HUES64 (cell line): ENCODE measurements at regions not wholly inside any gene's neighbourhood (a gene's known extent, or its start where the extent isn't known, plus 50 kb on each side); places are given as distances from the start of the nearest gene placed in this dataset.

ENCODE experiments used
- H3K27ac ChIP-seq: 2 replicates; pipeline ENCODE4 v1.7.0; 2013; ENCODE audit warnings: low read depth, low read length, inconsistent platforms
- H3K27me3 ChIP-seq: 2 replicates; pipeline ENCODE4 v1.6.1; 2013; ENCODE audit warnings: mild to moderate bottlenecking, low read length; ENCODE audit not compliant: insufficient read depth
- H3K36me3 ChIP-seq: 2 replicates; pipeline ENCODE4 v1.6.1; 2013; ENCODE audit warnings: mild to moderate bottlenecking, low read length; ENCODE audit not compliant: insufficient read depth
- H3K4me1 ChIP-seq: 2 replicates; pipeline ENCODE4 v1.6.1; 2013; ENCODE audit warnings: mild to moderate bottlenecking, low read length, moderate library complexity; ENCODE audit not compliant: insufficient read depth
- H3K4me3 ChIP-seq: 2 replicates; pipeline ENCODE4 v1.5.1; 2013; ENCODE audit warnings: mild to moderate bottlenecking, low read length, moderate library complexity
- H3K9ac ChIP-seq: 2 replicates; pipeline ENCODE4 v1.6.1; 2013; ENCODE audit warnings: mild to moderate bottlenecking, low read depth, low read length
- H3K9me3 ChIP-seq: 2 replicates; pipeline ENCODE4 v1.6.1; 2013; ENCODE audit warnings: low read depth, low read length; ENCODE audit not compliant: insufficient read depth
- WGBS: fragments of 150-250, 120-280 bp; methylation state at CpG from one replicate; pipeline ENCODE4 v1.1.7; 2013; ENCODE audit warnings: missing lambda C conversion rate; 5-methylcytosine and 5-hydroxymethylcytosine counted together

DNA sequence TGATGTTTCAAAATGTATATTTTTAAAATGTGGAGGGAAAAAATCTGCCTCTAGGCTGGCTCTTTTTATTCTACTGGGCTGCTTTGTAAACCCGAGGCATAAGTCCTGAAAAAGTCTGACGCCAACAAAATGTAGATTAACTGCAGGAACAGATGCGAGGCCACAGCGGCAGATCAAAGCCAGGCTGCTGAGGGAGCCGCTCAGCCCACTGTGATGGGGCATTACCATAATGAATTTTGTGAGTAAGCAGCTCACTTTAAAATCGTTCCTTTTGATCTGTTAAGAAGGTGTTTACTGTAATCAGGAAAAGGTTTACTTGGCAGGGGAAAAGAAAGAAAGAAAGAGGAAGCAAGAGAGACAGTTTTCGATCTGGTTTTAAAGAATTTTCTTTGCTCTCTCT lies 269.0 kb downstream of the ICOS start:
- 2% methylated on average over 7 of the region's 7 CpGs for WGBS
- peak overlapping the region; percentile 32; the same call in 1 of the 2 replicates for H3K9ac ChIP-seq

DNA sequence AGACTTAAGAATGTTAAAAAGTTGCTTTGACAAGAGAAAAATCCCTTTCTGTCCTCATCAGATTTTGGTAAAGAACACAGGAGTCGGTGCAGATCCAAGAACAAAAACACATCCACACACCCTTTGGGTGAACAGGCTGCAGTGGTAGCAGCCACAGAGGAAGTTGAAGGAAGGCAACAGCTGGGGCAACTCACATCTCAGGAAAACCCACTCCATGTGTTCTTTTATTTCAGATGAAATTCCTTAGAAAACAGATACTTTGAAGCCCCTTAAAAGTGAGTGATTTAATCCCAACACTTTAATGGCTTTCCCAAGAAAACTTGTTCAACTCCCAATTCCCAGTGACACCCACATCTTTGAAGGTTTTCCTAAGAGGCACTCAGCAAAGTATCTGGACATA lies 271.3 kb downstream of the ICOS start:
- no peaks in the 10 kb centered on the region for H3K36me3 ChIP-seq
- no peak overlapping the region for H3K4me3 ChIP-seq
- no peak overlapping the region for H3K9ac ChIP-seq
- H3K27me3 ChIP-seq = peaks cover 21% of the 10 kb centered on the region
- H3K9me3 ChIP-seq = peaks cover under 1% of the 10 kb centered on the region; the same call in 1 of the 2 replicates
- no peak overlapping the region for H3K27ac ChIP-seq
- WGBS = 100% methylated on average over 1 of the region's 1 CpG
- peaks cover 21% of the 10 kb centered on the region for H3K4me1 ChIP-seq

More for the DNA sequence above, 269.0 kb downstream of the ICOS start:
- no peak overlapping the region; the same call in 1 of the 2 replicates for H3K4me3 ChIP-seq
- H3K27ac ChIP-seq = peak overlapping the region; percentile 58
- H3K36me3 ChIP-seq = no peaks in the 10 kb centered on the region
- peaks cover 21% of the 10 kb centered on the region for H3K4me1 ChIP-seq
- H3K27me3 ChIP-seq = peaks cover 21% of the 10 kb centered on the region
- no peaks in the 10 kb centered on the region for H3K9me3 ChIP-seq

DNA sequence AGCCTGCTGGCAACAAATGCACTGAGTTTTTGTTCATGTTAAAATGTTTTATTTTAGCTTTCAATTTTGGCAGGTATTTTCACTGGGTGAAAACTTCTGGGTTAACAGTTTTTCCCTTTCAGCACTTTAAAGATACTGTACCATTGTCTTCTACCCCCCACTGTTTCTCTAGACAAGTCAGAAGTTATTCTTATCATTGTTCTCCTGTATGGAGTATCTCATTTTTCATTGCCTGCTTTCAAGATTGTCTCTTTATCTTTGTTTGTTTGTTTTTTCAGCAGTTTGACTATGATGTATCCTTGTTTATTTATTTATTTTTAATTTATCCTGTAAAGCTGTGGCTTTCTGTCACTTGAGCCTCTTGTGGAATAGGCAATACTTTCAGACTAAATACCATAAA lies 277.0 kb downstream of the ICOS start:
- no peaks in the 10 kb centered on the region for H3K36me3 ChIP-seq
- H3K27me3 ChIP-seq = no peaks in the 10 kb centered on the region
- no peak overlapping the region for H3K27ac ChIP-seq
- peaks cover 22% of the 10 kb centered on the region; the same call in 1 of the 2 replicates for H3K9me3 ChIP-seq
- H3K4me1 ChIP-seq = no peaks in the 10 kb centered on the region
- H3K4me3 ChIP-seq = no peak overlapping the region
- H3K9ac ChIP-seq = no peak overlapping the region

DNA sequence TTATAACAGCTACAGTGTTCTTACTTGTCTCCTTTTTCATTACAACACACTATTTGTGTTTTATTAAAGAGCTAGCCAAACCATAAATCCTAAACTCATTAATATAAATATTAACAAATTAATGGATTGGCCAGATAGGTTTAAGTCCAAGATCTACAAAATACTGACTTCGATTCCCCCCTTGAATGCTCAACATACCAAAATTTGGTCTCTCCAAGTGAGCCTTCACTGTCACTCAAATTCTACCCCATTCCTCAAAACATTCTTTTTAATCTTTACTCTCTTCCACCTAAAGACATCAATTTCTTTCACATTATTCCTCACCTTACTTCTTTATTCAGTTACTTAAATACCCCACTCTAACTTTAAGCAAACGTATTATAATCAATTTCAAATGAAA lies 281.5 kb downstream of the ICOS start:
- Histone ChIP-seq H3K9ac (no peak overlapping the region), H3K4me1 (no peaks in the 10 kb centered on the region), H3K36me3 (no peaks in the 10 kb centered on the region), H3K9me3 (peaks cover 22% of the 10 kb centered on the region; the same call in 1 of the 2 replicates), H3K27me3 (no peaks in the 10 kb centered on the region; the same call in 1 of the 2 replicates), H3K27ac (no peak overlapping the region), H3K4me3 (no peak overlapping the region)
- WGBS = 97% methylated on average over 1 of the region's 2 CpGs

DNA sequence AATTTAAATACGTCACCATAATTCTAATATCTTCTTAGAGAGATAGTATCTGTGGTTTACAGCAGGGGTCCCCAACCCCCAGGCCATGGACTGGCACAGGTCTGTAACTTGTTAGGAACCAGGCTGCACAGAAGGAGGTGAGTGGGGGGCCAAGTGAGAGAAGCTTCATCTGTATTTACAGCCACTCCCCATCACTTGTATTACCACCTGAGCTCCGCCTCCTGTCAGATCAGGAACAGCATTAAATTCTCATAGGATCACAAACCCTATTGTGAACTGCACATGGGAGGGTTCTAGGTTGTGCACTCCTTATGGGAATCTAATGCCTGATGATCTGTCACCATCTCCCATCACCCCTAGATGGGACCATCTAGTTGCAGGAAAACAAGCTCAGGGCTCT lies 282.6 kb downstream of the ICOS start:
- Histone ChIP-seq H3K9me3 (peaks cover 15% of the 10 kb centered on the region; the same call in 1 of the 2 replicates), H3K4me3 (no peak overlapping the region), H3K27ac (no peak overlapping the region), H3K27me3 (no peaks in the 10 kb centered on the region; the same call in 1 of the 2 replicates), H3K9ac (no peak overlapping the region), H3K36me3 (no peaks in the 10 kb centered on the region), H3K4me1 (no peaks in the 10 kb centered on the region)
- 86% methylated on average over 1 of the region's 2 CpGs for WGBS

DNA sequence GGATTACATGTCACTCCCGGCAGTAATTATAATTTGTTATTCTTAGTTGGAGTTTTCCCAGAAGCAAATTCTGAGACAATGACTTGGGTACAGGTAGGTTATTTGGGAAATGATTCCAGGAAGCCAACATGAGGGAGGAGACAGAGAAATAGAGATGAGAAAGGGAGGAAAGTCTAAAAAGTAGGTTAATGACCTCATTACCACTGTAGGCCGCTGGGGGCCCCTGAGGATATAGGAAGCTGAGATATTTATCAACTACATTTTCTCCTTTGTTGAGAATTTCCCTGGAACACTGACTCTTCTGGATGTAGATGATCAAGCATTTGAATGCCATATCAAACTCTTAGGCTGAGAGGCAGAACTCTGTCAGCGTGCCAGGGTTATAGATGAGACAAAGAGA lies 284.3 kb downstream of the ICOS start:
- Histone ChIP-seq H3K4me1 (peaks cover 12% of the 10 kb centered on the region; the same call in 1 of the 2 replicates), H3K9ac (no peak overlapping the region), H3K27ac (no peak overlapping the region), H3K27me3 (peaks cover 15% of the 10 kb centered on the region), H3K9me3 (peaks cover 15% of the 10 kb centered on the region; the same call in 1 of the 2 replicates), H3K36me3 (no peaks in the 10 kb centered on the region), H3K4me3 (no peak overlapping the region)
- 93% methylated on average over 2 of the region's 3 CpGs for WGBS

DNA sequence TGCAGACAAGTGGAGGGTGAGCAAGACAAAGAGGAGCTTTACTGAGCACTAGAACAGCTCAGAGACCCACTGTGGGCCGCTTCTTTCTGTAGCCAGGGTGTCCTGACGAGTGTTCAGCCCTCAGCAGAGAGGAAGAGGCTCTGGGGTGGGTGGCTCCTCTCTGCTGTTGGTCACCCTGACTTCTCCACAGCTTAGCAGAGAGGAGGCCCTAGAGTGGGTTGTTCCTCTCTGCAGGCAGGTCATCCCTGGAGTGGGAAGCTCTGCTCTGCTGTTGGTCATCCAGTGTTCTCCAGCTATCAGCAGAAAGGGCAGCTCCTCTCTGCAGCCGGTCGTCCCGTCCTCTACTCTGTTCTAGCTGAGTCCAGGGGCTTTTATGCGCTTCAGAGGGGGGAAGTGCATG lies 286.5 kb downstream of the ICOS start:
- H3K9ac ChIP-seq = no peak overlapping the region
- 93% methylated on average over 6 of the region's 6 CpGs for WGBS
- peaks cover 13% of the 10 kb centered on the region for H3K4me1 ChIP-seq
- no peak overlapping the region for H3K27ac ChIP-seq
- no peak overlapping the region for H3K4me3 ChIP-seq
- H3K36me3 ChIP-seq = no peaks in the 10 kb centered on the region
- peaks cover 7% of the 10 kb centered on the region; the same call in 1 of the 2 replicates for H3K9me3 ChIP-seq
- H3K27me3 ChIP-seq = peaks cover 37% of the 10 kb centered on the region

DNA sequence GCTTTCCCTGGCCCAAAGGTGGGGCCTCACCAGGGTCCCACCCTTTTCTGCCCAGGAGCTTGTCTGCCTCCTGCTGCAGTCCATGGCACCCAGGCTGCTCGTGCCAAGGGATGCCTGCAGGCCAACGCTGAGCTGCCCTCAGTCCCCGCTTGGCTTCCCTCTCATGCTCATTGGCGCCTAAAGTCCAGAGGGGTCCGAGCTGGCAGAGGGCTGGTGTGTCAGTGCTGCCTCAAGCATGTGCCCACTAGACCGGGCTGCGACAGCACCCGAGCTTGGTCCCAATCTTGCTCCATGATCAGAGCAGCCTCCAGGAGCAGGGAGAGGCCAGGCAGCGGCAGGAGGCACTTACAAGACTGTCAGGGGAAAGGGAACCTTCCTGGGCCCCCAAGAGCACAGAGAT lies 287.0 kb downstream of the ICOS start:
- Histone ChIP-seq H3K27me3 (peaks cover 42% of the 10 kb centered on the region), H3K9me3 (0 out of 2 replicates have a peak, but pooled peaks cover 2% of the 10 kb centered on the region), H3K4me3 (no peak overlapping the region), H3K9ac (no peak overlapping the region), H3K4me1 (peaks cover 18% of the 10 kb centered on the region), H3K27ac (no peak overlapping the region), H3K36me3 (no peaks in the 10 kb centered on the region)
- 98% methylated on average over 9 of the region's 9 CpGs for WGBS

DNA sequence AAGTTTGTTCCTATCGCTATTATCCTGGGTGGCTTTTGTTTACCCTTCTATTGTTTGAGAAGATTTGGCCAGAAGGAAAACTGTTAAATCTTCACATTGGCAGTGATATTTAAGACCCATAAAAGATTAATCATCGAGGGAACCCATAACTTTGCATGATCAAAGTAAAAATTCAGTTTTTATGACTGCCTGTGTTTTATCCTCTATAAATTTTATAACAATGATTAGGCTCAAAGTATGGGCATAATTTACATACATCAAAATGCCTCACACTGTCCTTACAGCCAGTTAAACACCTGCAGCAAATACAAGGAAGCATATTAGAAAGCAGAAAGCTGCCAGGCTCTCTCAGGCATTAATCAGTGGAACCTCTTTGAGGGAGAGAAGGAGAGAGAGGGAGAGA lies 289.1 kb downstream of the ICOS start:
- H3K9ac ChIP-seq = no peak overlapping the region
- no peak overlapping the region for H3K4me3 ChIP-seq
- peaks cover 18% of the 10 kb centered on the region for H3K4me1 ChIP-seq
- H3K27me3 ChIP-seq = peaks cover 63% of the 10 kb centered on the region
- H3K9me3 ChIP-seq = no peaks in the 10 kb centered on the region
- no peaks in the 10 kb centered on the region for H3K36me3 ChIP-seq
- H3K27ac ChIP-seq = no peak overlapping the region
- WGBS = 83% methylated on average over 2 of the region's 2 CpGs

DNA sequence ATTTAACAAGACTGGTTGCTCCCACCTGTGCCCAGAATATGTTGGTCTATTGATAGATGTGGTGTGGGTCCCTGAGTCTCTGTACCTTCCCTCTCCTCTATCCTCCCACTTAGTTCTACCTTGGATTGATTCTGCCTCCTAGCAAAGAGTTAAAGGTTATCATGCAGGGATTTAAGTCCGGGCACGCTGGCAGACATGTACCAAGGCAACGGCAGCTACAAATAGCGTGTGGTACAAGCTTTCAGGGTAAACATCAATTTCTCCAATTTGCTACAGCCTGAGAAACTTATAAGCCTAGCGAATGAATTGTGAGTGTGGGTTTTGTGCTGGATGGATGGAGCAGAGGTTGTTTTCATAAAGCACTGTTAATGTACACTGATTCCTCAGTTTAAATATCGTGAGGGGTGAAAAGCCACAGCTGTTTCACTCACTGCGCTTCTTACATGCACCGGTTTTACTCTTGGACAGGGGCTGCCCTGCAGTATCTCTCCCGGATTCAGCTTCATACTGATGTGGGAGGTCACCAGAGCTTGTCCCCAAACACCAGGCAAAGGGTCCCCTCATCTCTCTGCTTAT lies 289.8 kb downstream of the ICOS start:
- Histone ChIP-seq H3K27me3 (peaks cover 70% of the 10 kb centered on the region), H3K9ac (no peak overlapping the region), H3K4me3 (no peak overlapping the region), H3K36me3 (no peaks in the 10 kb centered on the region), H3K27ac (no peak overlapping the region), H3K9me3 (no peaks in the 10 kb centered on the region), H3K4me1 (peaks cover 18% of the 10 kb centered on the region)
- 92% methylated on average over 9 of the region's 9 CpGs for WGBS

DNA sequence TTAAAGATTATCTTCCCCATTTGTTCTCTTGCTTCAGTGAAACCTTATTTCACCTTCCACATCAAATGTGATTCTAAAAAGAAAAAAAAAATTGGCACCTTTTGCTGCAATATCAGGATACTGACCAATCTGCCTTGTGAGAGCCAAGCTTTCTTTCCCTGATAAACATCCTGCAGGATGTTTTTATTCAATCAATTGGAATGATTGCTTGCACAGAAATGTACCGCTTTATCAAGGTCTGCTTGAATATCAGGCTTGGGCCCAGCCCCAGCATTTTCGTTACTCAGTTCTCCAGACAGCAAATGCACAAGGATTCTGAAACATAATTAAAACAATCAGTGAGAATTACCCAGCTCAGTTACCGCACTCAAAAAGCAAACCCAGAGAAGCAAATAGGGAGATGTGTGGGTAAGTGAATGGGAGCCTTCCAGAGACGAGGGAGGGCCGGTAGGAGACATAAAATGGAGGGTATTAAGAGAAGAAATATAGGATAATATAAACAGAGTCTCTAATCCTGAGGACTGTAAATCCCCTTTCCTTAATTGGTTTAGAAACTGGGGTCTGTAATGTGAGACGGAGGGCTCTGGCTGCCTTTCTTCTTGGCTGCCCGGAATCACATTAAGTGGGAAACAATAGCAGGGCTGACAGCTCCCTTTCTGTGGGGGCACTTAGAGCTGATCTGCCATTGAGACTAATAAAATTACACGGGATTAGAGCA lies 291.8 kb downstream of the ICOS start:
- Histone ChIP-seq H3K9me3 (no peaks in the 10 kb centered on the region), H3K4me3 (no peak overlapping the region), H3K27ac (no peak overlapping the region), H3K27me3 (peaks cover 89% of the 10 kb centered on the region), H3K9ac (no peak overlapping the region), H3K4me1 (peaks cover 18% of the 10 kb centered on the region), H3K36me3 (no peaks in the 10 kb centered on the region)
- 32% methylated on average over 8 of the region's 8 CpGs for WGBS
